ENCODE measurements at regions not wholly inside any gene's neighbourhood (a gene's known extent, or its start where the extent isn't known, plus 50 kb on each side); places are given as distances from the start of the nearest gene placed in this dataset.

GRCh38 chr11:95375451-95375850 lies 144.4 kb upstream of the SESN3 start:
- DNase-seq: no peak
- no peaks in the 10 kb centered on the region for H3K36me3 ChIP-seq

GRCh38 chr11:95374105-95374504 lies 143.1 kb upstream of the SESN3 start:
- no peak for ATAC-seq
- intact Hi-C loops (cut with DNase I): no loop called here
- Histone ChIP-seq H3K4me3 (no peak overlapping the region), H3K4me1 (peaks cover 0 to 9% (median 0%) of the 10 kb centered on the region in 9 donors), H3K27me3 (peaks cover 0 to 5% (median 0%) of the 10 kb centered on the region in 7 donors), H3K36me3 (no peaks in the 10 kb centered on the region), H3K9me3 (no peaks in the 10 kb centered on the region), H3K27ac (no peak overlapping the region)
- 76 to 78% methylated on average over 4 of the region's 4 CpGs for WGBS, 2 donors
- no peak for DNase-seq
- no peak for TF ChIP-seq CTCF (IDR thresholded peaks at IDR 0.05)

More at GRCh38 chr11:95375451-95375850, 144.4 kb upstream of the SESN3 start:
- no peak for ATAC-seq
- intact Hi-C loops (cut with DNase I): no loop called here
- Histone ChIP-seq H3K4me1 (peaks cover 0 to 9% (median 0%) of the 10 kb centered on the region in 9 donors), H3K27me3 (peaks cover 0 to 5% (median 0%) of the 10 kb centered on the region in 7 donors), H3K4me3 (no peak overlapping the region), H3K27ac (no peak overlapping the region), H3K9me3 (no peaks in the 10 kb centered on the region)
- no peak for TF ChIP-seq CTCF (IDR thresholded peaks at IDR 0.05)
- WGBS, 2 donors: 95 to 98% methylated on average over 1 of the region's 1 CpG

GRCh38 chr11:95373241-95373640 lies 142.2 kb upstream of the SESN3 start:
- no peaks in the 10 kb centered on the region for H3K36me3 ChIP-seq
- no peak overlapping the region for H3K27ac ChIP-seq
- DNase-seq (no peak), ATAC-seq (no peak)
- WGBS, 2 donors: 93 to 97% methylated on average over 1 of the region's 1 CpG
- H3K4me3 ChIP-seq: no peak overlapping the region
- H3K4me1 ChIP-seq: peaks cover 0 to 7% (median 0%) of the 10 kb centered on the region in 9 donors
- TF ChIP-seq CTCF (IDR thresholded peaks at IDR 0.05): no peak
- H3K9me3 ChIP-seq: no peaks in the 10 kb centered on the region
- peaks cover 0 to 5% (median 0%) of the 10 kb centered on the region in 7 donors for H3K27me3 ChIP-seq
- intact Hi-C loops (cut with DNase I): no loop called here

DNA sequence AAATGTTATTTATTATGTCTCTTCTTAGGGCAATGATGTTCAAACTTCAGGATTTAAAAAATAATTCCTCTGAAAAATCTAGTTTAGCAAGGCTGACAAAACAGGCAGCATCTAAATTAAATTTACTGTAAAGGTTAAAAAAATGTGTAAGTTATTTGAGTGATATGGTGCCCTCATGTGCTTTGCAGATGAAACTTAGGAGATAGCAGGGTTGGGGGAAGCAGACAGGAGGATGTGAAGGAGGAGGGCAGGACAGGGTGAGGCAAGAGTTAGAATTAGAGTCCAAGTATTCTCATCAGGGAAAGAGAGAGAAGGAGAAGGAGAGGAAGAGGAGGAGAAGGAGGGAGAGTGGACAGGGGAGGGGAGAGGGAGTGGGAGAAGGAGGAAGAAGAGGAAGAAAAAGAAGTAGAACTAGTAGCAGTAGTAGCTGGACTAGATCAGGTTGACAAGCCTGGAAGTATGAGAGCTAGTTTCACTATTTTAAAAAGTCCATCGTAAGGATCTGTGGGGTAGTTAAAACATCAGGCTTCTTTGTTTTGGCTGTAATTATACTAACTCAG lies 141.2 kb upstream of the SESN3 start:
- WGBS, 2 donors: 84 to 87% methylated on average over 1 of the region's 1 CpG
- H3K4me3 ChIP-seq: no peak overlapping the region
- H3K27me3 ChIP-seq: peaks cover 0 to 5% (median 0%) of the 10 kb centered on the region in 7 donors
- peaks cover 0 to 6% (median 0%) of the 10 kb centered on the region in 9 donors for H3K4me1 ChIP-seq
- DNase-seq: no peak
- H3K36me3 ChIP-seq: no peaks in the 10 kb centered on the region
- intact Hi-C loops (cut with DNase I): no loop called here
- no peak for TF ChIP-seq CTCF (IDR thresholded peaks at IDR 0.05)
- no peak overlapping the region for H3K27ac ChIP-seq
- ATAC-seq: no peak
- H3K9me3 ChIP-seq: no peaks in the 10 kb centered on the region
